Testis (tissue), 2 donors: ENCODE measurements at regions not wholly inside any gene's neighbourhood (a gene's known extent, or its start where the extent isn't known, plus 50 kb on each side); places are given as distances from the start of the nearest gene placed in this dataset.

Experiments used
- DNase-seq: peaks from one replicate; pipeline ENCODE4 v3.0.0-alpha.2; 2019
- H3K27ac ChIP-seq, 2 donors: fragments of 200-600 bp; sonication (generic); one replicate each; pipeline ENCODE4 v1.5.1; 2019
- H3K27me3 ChIP-seq: fragments of 200-600 bp; sonication (generic); one replicate; pipeline ENCODE4 v1.5.1; 2019
- H3K36me3 ChIP-seq: fragments of 200-600 bp; sonication (generic); one replicate; pipeline ENCODE4 v1.5.1; 2017; ENCODE audit warnings: low read depth; ENCODE audit errors: missing control alignments
- H3K4me1 ChIP-seq: fragments of 200-600 bp; sonication (generic); one replicate; pipeline ENCODE4 v1.5.1; 2019
- H3K4me3 ChIP-seq, 2 donors: fragments of 200-600 bp; sonication (generic); one replicate each; pipeline ENCODE4 v1.5.1; 2017 to 2019
- H3K9me3 ChIP-seq: fragments of 200-600 bp; sonication (generic); one replicate; pipeline ENCODE4 v1.5.1; 2017
- CTCF ChIP-seq, 3 experiments: fragments of 450-650 bp in 2 of 3; fragments of 200-600 bp in 1 of 3; sonication (generic) in 1 of 3; IDR thresholded peaks; one replicate each; pipeline ENCODE4 v1.5.1; 2016 to 2019; ENCODE audit warnings: antibody characterized with exemption in 3 of 3, mild to moderate bottlenecking in 2 of 3, moderate library complexity in 1 of 3
- POLR2A ChIP-seq: fragments of 450-650 bp; IDR thresholded peaks from one replicate; pipeline ENCODE4 v1.6.1; 2017; ENCODE audit warnings: antibody characterized with exemption, mild to moderate bottlenecking, moderate library complexity
- WGBS, 2 donors: methylation state at CpG; one replicate each; pipeline ENCODE4 v1.1.5; 2018; 5-methylcytosine and 5-hydroxymethylcytosine counted together
- intact Hi-C: fragments of 100-400 bp; cut with DNase I; formaldehyde crosslinking; loops from one replicate; pipeline ENCODE4 v1.15.1; 2023; ENCODE audit warnings: low total_unique reads

GRCh38 chrX:10892621-10893225 is 218.4 kb upstream of the HCCS start:
- TF ChIP-seq CTCF (IDR thresholded peaks at IDR 0.05) = no peak
- no peak for TF ChIP-seq POLR2A

GRCh38 chrX:10893366-10893765 is 217.8 kb upstream of the HCCS start:
- H3K36me3 ChIP-seq = no peaks in the 10 kb centered on the region
- 73 to 87% methylated on average over 2 of the region's 2 CpGs for WGBS, 2 donors
- no peaks in the 10 kb centered on the region for H3K4me1 ChIP-seq
- H3K27ac ChIP-seq = no peak overlapping the region
- H3K27me3 ChIP-seq = no peaks in the 10 kb centered on the region
- H3K9me3 ChIP-seq = no peaks in the 10 kb centered on the region
- intact Hi-C loops = no loop called here
- no peak for DNase-seq
- TF ChIP-seq POLR2A (no peak), CTCF (IDR thresholded peaks at IDR 0.05) (no peak)
- no peak overlapping the region for H3K4me3 ChIP-seq

More at GRCh38 chrX:10892621-10893225, 218.4 kb upstream of the HCCS start:
- intact Hi-C loops = no loop called here
- Histone ChIP-seq H3K4me3 (no peak overlapping the region), H3K4me1 (no peaks in the 10 kb centered on the region), H3K27ac (no peak overlapping the region), H3K36me3 (no peaks in the 10 kb centered on the region), H3K9me3 (no peaks in the 10 kb centered on the region), H3K27me3 (no peaks in the 10 kb centered on the region)
- DNase-seq = no peak
- whole genome bisulfite sequencing, 2 donors = 75 to 95% methylated on average over 1 of the region's 1 CpG

GRCh38 chrX:10893976-10894375 is 217.2 kb upstream of the HCCS start:
- no peak for DNase-seq
- WGBS, 2 donors = 72 to 85% methylated on average over 7 of the region's 7 CpGs
- TF ChIP-seq CTCF (IDR thresholded peaks at IDR 0.05) = no peak

GRCh38 chrX:10897768-10898167 is 213.4 kb upstream of the HCCS start:
- WGBS, 2 donors = 87 to 90% methylated on average over 9 of the region's 9 CpGs
- Histone ChIP-seq H3K36me3 (no peaks in the 10 kb centered on the region), H3K27me3 (no peaks in the 10 kb centered on the region), H3K9me3 (no peaks in the 10 kb centered on the region), H3K4me3 (no peak overlapping the region), H3K27ac (no peak overlapping the region), H3K4me1 (no peaks in the 10 kb centered on the region)
- no peak for TF ChIP-seq POLR2A
- no peak for TF ChIP-seq CTCF (IDR thresholded peaks at IDR 0.05)
- DNase-seq = no peak
- intact Hi-C loops = no loop called here

More at GRCh38 chrX:10893976-10894375, 217.2 kb upstream of the HCCS start:
- no peaks in the 10 kb centered on the region for H3K27me3 ChIP-seq
- H3K4me3 ChIP-seq = no peak overlapping the region
- no peaks in the 10 kb centered on the region for H3K36me3 ChIP-seq
- intact Hi-C loops = no loop called here
- H3K27ac ChIP-seq = no peak overlapping the region
- H3K4me1 ChIP-seq = no peaks in the 10 kb centered on the region
- H3K9me3 ChIP-seq = no peaks in the 10 kb centered on the region

GRCh38 chrX:10900585-10901289 is 210.4 kb upstream of the HCCS start:
- no peaks in the 10 kb centered on the region for H3K9me3 ChIP-seq
- no peaks in the 10 kb centered on the region for H3K27me3 ChIP-seq
- H3K36me3 ChIP-seq = no peaks in the 10 kb centered on the region
- no peak overlapping the region for H3K27ac ChIP-seq
- 49 to 61% methylated on average over 4 of the region's 4 CpGs for WGBS, 2 donors
- TF ChIP-seq CTCF (IDR thresholded peaks at IDR 0.05) (no peak), POLR2A (no peak)
- H3K4me1 ChIP-seq = no peaks in the 10 kb centered on the region
- no peak overlapping the region for H3K4me3 ChIP-seq
- no peak for DNase-seq
- intact Hi-C loops = no loop called here
